NCI-H1930 (cell line): ENCODE measurements at regions not wholly inside any gene's neighbourhood (a gene's known extent, or its start where the extent isn't known, plus 50 kb on each side); places are given as distances from the start of the nearest gene placed in this dataset.
"Not testable (repeated sequence)": the region's sequence is repeated elsewhere in the genome, so short reads cannot be mapped to it uniquely, and the experiment has no call there.

Experiments
- DNase-seq, 2 experiments: peaks; one replicate each; lab custom pipeline; 2025; lab: John Stamatoyannopoulos, UW

GRCh38 chr1:189656628-189657530 is 820.8 kb downstream of the BRINP3 start:
- DNase-seq, result no peak

DNA sequence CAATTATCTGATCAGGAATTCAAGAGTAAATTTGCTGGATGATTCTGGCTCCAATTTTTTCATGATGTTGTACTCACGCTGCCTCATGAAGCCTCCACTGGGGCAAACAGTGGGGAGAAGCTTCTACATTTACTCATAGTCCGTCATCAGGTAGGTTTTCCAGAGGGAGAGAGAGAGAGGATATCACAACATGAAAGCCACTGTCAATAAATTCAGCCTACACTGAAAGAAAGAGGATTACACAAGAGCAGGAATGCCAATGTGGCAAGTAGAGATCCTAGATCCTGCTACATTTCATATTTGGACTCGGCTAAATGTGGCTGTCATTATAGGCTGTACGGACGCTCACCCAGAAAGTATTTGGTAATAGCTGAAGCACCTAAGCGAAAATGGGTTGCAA is 819.9 kb downstream of the BRINP3 start:
- no peak for DNase-seq

DNA sequence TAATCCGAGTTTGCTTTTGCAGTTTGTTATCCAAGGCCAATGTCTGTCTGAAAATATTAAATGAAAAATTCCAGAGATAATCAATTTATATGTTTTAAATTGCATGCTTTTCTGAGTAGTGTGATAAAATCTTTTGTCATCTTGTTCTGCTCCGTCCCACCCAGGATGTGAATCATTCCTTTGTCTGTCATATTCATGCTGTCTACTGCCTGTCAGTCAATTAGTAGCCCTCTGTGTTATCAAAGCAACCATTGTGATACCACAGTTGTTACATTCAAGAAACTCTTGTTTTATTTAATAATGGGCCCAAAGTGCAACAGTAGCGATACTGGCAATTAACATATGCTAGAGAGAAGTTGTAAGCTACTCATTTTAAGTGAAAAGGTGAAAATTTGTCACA is 819.3 kb downstream of the BRINP3 start:
- DNase-seq, result no peak

DNA sequence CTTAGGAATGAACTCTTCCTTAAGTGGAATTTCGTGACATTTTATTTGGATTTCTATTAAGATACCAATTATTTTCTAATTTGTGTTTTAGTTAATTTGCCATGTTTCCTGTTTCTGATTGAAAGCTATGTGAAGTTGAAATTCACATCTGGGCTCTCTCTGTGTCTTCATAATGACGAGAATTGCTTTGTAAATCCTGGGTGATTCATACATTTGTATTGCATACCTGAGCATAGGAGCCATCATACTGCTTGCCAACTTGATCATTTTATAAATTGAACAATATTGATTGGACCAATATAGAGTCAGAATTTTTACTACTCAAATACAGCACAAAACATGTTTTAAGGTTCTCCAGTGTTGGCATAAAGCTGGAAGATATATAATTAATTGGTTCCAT is 817.9 kb downstream of the BRINP3 start:
- no peak for DNase-seq

DNA sequence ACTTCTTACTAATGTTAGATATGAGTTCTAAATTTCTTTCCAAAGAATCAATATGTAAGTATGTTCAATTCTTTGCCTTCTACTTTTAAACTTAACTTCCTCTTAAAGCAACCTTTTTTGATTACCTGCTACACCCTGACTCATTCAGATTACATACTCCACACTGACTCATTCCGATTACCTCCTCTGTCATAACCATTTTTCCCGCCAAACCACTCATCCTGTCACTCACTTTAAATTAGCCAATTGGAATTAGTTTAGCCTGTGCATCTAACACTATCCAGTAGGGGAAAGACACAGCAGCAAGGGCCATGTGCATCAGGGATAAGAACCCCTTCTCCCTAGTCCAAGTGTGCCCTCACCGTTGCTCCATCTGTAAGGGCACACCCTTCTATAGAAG is 815.5 kb downstream of the BRINP3 start:
- no peak for DNase-seq

- DNase-seq, result no peak
Observed at GRCh38 chr1:189669846-189670245, 807.8 kb downstream of the BRINP3 start.

DNA sequence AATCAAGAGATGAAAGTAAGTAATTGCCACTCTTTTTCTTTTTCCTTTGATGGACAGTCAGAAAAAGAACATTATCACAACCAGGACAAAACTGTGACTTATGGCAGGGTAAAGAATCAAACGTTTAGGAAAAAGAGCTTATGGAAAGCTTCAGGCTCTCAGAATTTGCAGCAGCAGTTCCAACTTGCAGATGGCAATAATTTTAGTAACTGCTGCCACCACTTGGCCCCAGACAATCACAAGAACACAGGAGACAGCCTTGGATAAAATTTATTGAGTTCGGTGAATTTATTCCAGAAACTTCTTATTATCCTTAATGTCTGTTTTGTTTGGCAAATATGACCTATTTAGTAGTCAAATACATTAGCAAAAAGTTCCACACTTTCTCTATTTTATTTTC is 804.4 kb downstream of the BRINP3 start:
- DNase-seq, result no peak

DNA sequence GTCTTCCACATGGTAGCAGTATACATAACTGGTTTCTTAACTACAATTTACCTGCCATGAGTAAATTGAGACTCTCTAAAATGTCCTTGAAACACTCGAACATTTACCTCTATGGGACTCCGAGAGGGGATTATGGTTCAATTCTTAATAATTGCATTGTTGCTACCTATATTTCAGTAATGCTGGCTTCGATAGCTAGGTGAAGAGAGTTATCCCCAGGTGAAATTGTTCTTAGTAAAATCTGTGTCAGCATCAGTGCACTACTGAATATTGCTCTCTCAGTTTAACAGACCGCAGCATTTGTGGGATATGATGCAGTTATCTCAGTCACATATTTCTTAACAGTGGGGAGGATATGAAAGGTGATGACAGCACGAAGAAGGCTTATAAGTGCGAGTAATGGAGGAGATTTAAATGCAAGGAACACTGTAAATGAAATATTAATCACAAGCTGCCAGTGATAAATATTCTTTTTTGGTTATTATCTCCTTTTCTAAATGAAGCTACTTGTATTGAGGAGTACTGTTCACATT is 801.9 kb downstream of the BRINP3 start:
- DNase-seq, result no peak

DNA sequence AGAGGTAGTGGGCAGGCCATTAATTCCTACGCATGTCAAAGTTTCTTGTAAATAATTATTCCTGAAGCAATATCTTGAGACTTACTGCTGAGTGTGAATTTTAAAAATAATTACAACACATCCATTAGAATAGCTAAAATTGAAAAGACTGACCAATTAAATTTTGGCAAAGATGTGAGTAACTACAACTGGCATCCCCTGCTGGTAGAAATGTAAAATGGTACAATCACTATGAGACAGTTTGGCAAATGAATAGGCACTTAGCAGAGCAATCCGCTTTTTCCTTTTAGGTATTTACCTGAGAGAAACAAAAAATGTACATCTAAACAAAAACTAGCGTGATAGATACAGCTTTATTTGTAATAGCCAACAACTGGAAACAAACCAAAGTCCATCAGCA is 798.9 kb downstream of the BRINP3 start:
- DNase-seq, result no peak

- DNase-seq, result peak; percentile 33 to 58
Observed at GRCh38 chr1:189681252-189681919, 796.3 kb downstream of the BRINP3 start.

DNA sequence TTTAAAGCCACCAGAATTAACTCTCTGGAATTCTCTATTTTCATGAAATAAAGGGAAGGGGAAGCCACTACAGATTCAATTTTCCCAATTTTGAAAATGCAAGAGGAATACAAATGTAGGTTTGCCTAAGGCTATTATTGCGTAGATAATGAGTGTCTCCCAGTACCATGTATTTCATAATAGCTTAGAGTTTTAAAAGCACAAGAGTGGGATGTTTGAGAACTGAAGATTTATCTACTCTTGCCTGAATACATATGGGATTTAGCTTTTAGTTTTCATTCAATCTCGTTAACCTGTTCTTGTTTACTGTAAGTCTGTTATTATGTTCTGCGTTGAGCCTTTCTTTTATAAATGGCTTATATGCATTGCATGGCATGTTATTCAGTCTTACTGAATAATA is 795.1 kb downstream of the BRINP3 start:
- no peak for DNase-seq

- DNase-seq, result no peak
Observed at GRCh38 chr1:189686288-189686687, 791.4 kb downstream of the BRINP3 start.

DNA sequence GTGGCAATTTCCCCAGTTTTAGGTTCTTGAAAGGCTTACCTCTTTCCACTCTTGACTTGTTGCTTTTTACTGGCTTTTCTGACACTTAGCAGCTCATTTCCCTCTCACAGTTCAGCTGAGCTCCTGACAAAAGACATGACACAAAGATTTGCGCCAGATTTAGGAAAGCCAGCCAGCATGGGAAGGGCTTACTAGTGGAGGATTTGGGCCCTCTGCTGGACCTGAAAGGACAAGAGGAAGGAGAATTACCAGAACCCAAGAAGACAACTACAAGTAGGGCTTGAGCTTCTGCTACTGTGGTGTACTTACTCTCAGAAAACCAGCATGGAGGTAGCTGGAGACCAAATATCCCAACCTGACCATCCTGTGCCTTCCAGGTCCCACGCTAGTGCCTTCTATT is 784.5 kb downstream of the BRINP3 start:
- no peak for DNase-seq

DNA sequence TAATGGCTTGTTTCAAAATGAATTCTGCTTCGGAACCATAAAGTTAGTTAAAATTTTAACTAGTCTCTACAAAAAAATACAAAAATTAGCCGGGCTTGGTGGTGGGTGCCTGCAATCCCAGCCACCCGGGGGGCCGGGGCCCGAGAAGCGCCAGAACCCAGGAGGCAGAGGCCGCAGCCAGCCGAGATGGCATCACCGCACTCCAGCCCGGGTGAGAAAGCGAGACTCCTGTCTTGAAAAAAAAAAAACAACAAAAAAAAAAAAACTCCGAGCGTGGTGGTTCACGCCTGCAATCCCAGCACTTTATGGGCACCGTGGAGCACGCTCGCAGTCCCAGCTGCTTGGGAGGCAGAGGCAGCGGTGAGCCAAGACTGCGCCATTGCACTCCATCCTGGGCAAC is 781.4 kb downstream of the BRINP3 start:
- DNase-seq, result no peak

DNA sequence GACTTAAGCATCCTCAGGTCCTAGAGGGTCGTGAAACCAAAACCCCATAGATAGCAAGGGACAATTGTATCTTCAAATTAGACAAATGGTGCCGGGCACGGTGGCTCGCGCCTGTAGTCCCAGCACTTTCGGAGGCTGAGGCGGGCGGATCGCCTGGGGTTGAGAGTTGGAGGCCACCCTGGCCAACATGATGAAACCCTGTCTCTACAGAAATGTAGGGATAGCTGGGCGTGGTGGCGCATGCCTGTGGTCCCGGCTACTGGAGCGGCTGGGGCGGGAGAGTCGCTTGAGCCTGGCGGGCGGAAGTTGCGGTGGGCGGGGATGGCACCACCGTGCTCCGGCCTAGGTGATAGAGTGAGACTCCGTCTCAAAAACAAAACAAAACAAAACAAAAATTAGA is 780.6 kb downstream of the BRINP3 start:
- DNase-seq, result no peak

DNA sequence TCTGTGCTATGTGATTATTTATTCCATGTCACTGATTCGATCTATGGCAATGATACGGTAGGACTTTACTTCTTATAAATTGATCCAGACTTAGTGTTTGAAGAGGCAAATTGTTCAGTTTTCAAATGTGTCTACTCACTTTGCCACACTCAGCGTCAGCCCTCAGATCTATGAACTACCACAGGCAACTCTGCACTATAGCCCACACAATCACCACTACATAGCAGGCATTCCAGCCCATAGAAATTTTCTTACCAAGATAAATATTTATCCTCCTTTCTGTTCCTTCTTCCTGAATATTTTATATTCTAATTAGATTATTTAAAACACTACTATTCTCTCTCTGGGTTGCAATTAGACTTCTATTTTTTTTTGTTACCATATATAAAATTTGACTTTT is 776.1 kb downstream of the BRINP3 start:
- no peak for DNase-seq

- no peak for DNase-seq
Observed at GRCh38 chr1:189706594-189706993, 771.1 kb downstream of the BRINP3 start.

- DNase-seq, result no peak
Observed at GRCh38 chr1:189708674-189709073, 769.0 kb downstream of the BRINP3 start.

DNA sequence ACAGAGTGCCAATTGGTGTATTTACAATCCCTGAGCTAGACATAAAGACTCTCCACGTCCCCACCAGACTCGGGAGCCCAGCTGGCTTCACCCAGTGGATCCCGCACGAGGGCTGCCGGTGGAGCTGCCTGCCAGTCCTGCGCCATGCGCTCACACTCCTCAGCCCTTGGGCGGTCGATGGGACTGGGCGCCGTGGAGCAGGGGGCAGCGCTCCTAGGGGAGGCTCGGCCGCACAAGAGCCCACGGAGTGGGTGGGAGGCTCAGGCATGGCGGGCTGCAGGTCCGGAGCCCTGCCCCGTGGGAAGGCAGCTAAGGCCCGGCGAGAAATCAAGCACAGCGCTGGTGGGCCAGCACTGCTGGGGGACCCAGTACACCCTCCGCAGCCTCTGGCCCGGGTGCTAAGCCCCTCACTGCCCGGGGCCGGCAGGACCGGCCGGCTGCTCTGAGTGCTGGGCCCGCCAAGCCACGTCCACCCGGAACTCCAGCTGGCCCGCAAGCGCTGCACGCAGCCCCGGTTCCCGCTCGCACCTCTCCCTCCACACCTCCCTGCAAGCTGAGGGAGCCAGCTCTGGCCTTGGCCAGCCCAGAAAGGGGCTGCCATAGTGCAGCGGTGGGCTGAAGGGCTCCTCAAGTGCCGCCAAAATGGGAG is 759.4 kb downstream of the BRINP3 start:
- DNase-seq, result not testable (repeated sequence)

DNA sequence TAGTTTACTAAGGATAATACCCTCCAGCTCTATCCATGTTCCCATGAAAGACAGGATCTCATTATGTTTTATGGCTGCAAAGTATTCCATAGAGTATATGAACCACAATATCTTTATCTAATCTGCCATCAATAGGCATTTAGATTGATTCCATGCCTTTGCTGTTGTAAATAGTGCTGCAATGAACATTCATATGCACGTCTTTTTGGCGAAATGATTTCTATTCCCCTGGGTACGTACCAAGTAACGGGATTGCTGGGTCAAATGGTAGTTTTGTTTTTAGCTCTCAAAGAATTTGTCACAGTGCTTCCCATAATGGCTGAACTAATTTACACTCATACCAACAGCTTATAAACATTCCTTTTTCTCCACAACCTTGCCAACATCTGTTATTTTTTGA is 750.9 kb downstream of the BRINP3 start:
- DNase-seq, result no peak

DNA sequence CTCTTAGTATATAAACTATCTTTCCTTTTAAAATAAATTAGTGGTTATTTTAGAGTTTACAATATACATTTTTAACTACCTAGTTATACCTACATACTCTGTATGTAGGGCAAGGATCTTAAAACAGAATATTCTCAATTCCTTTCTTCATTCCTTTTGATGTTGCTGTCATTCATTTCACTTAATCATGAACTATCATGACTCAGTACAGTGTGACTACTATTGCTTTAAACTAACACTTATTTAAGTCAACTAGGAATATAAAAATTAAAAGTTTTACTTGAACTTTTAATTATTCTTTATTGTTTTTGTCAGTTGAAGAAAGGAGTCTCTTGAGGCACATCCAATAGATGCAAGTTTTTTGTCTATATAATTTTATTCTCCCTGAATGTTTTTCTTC is 726.4 kb downstream of the BRINP3 start:
- no peak for DNase-seq

GRCh38 chr1:189752461-189752995 is 725.1 kb downstream of the BRINP3 start:
- no peak for DNase-seq
